GM12892 (cell line): ENCODE measurements at regions not wholly inside any gene's neighbourhood (a gene's known extent, or its start where the extent isn't known, plus 50 kb on each side); places are given as distances from the start of the nearest gene placed in this dataset.

ENCODE experiments used
- POLR2A ChIP-seq: IDR thresholded peaks from 2 replicates; pipeline ENCODE4 v1.6.1; 2011; ENCODE audit warnings: low read depth, low read length, control low read depth
- POLR2AphosphoS5 ChIP-seq: IDR thresholded peaks from 2 replicates; pipeline ENCODE4 v1.6.1; 2011; ENCODE audit warnings: low read depth, low read length, control low read depth
- TAF1 ChIP-seq: IDR thresholded peaks from 2 replicates; pipeline ENCODE4 v1.6.1; 2011; ENCODE audit warnings: low read depth, mild to moderate bottlenecking, control low read depth, low read length, borderline replicate concordance

DNA sequence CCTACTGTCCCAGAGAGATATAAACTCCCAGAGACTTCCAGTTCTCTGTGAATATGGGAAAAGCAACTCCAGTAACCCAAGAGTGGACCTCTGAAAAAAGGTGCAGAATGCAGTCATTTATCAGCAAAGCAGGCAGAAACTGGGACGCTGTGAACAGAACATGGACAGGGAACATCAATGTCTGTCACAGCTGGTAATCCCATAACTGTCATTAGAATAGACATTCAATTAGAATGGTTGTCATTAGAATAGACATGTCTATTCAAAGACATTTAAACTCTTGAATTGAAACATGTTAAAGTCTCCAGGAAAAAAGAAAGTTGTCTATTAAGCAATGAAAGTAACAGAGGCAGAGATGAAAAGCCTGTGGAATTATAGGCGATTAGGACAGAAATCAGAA, 302.1 kb downstream of the BTBD3 start:
- no peak for TF ChIP-seq POLR2A
- no peak for TF ChIP-seq POLR2AphosphoS5
- no peak for TF ChIP-seq TAF1
